Ascending aorta (tissue), 2 donors: ENCODE measurements at regions not wholly inside any gene's neighbourhood (a gene's known extent, or its start where the extent isn't known, plus 50 kb on each side); places are given as distances from the start of the nearest gene placed in this dataset.
A peak's percentile ranks its signal among the peaks of the same experiment; 100 is the strongest.

Experiments used
- DNase-seq, 2 donors: peaks; one replicate each; pipeline ENCODE4 v3.0.0-alpha.2; 2019; ENCODE audit warnings: low spot score in 2 of 2
- H3K27ac ChIP-seq, 2 donors: fragments of 200-600 bp; sonication (generic); one replicate each; pipeline ENCODE4 v1.5.1; 2016 to 2017; ENCODE audit warnings: mild to moderate bottlenecking in 1 of 2
- H3K27me3 ChIP-seq: fragments of 200-600 bp; sonication (generic); one replicate; pipeline ENCODE4 v1.5.1; 2017
- H3K36me3 ChIP-seq, 2 donors: fragments of 200-600 bp; sonication (generic); one replicate each; pipeline ENCODE4 v1.5.1; 2016
- H3K4me1 ChIP-seq, 2 donors: fragments of 200-600 bp; sonication (generic); one replicate each; pipeline ENCODE4 v1.5.1; 2016 to 2017; ENCODE audit warnings: mild to moderate bottlenecking in 1 of 2
- H3K4me3 ChIP-seq, 2 donors: fragments of 200-600 bp; sonication (generic); one replicate each; pipeline ENCODE4 v1.5.1; 2016 to 2017; ENCODE audit warnings: mild to moderate bottlenecking in 1 of 2
- H3K9me3 ChIP-seq, 2 donors: fragments of 200-600 bp; sonication (generic); one replicate each; pipeline ENCODE4 v1.5.1; 2016
- intact Hi-C: fragments of 100-400 bp; cut with DNase I; formaldehyde crosslinking; loops from one replicate; pipeline ENCODE4 v1.15.1; 2023
- TF ChIP-seq, protein P1 (sequence below), 3 experiments: fragments of 200-600 bp in 2 of 3; fragments of 450-650 bp in 1 of 3; sonication (generic) in 2 of 3; IDR thresholded peaks; one replicate each; pipeline ENCODE4 v1.5.1; 2016 to 2019; ENCODE audit warnings: antibody characterized with exemption in 3 of 3, mild to moderate bottlenecking in 1 of 3, moderate library complexity in 1 of 3

DNA sequence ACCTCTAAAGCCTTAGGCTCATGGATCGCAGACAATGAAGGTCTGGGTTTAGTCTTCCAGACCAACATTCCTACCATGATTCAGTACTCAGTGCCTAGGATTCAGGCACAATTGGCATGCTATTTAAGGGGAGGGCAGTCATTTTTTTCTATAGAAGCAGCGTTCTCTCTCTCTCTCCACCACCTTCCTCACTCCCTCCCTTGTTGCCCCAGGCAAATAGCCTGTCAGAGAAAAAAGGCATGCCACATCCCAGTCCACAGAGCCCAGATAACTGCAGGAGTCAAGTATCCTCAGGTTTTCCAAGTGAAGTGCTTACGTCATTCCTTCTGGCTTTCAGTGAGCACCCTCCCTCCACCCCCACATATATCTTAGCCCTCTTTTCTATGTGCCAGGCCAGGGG is 533.0 kb downstream of the BCOR start:
- Histone ChIP-seq H3K27ac (no peak overlapping the region), H3K27me3 (no peaks in the 10 kb centered on the region), H3K9me3 (no peaks in the 10 kb centered on the region), H3K4me3 (no peak overlapping the region), H3K36me3 (no peaks in the 10 kb centered on the region), H3K4me1 (no peaks in the 10 kb centered on the region)
- no peak for DNase-seq
- intact Hi-C loops = no loop called here
- TF ChIP-seq, protein P1, sequence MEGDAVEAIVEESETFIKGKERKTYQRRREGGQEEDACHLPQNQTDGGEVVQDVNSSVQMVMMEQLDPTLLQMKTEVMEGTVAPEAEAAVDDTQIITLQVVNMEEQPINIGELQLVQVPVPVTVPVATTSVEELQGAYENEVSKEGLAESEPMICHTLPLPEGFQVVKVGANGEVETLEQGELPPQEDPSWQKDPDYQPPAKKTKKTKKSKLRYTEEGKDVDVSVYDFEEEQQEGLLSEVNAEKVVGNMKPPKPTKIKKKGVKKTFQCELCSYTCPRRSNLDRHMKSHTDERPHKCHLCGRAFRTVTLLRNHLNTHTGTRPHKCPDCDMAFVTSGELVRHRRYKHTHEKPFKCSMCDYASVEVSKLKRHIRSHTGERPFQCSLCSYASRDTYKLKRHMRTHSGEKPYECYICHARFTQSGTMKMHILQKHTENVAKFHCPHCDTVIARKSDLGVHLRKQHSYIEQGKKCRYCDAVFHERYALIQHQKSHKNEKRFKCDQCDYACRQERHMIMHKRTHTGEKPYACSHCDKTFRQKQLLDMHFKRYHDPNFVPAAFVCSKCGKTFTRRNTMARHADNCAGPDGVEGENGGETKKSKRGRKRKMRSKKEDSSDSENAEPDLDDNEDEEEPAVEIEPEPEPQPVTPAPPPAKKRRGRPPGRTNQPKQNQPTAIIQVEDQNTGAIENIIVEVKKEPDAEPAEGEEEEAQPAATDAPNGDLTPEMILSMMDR (IDR thresholded peaks at IDR 0.05) = no peak

DNA sequence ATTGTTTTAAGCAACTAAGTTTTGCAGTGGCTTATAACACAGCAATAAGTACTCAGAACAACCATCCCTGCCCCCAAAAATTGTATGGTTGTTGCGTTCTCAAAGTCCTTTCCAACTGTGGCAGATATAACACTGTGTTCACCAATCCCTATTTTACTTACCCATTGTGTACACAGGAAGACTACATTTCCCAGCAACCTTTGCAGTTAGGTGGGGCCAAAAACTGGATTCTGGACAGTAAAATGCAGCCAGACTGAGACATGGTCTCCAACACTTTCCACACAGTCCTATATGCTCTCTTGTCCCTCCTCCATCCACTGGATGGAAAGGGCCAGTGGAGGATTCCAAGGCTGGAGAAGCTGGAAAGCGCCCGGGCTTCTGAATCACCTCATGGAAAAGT is 523.6 kb downstream of the BCOR start:
- no peaks in the 10 kb centered on the region for H3K4me1 ChIP-seq
- intact Hi-C loops = no loop called here
- TF ChIP-seq, protein P1 (IDR thresholded peaks at IDR 0.05) = no peak
- H3K27ac ChIP-seq = no peak overlapping the region
- H3K36me3 ChIP-seq = no peaks in the 10 kb centered on the region
- no peaks in the 10 kb centered on the region for H3K27me3 ChIP-seq
- H3K4me3 ChIP-seq = no peak overlapping the region
- no peak for DNase-seq
- H3K9me3 ChIP-seq = no peaks in the 10 kb centered on the region

DNA sequence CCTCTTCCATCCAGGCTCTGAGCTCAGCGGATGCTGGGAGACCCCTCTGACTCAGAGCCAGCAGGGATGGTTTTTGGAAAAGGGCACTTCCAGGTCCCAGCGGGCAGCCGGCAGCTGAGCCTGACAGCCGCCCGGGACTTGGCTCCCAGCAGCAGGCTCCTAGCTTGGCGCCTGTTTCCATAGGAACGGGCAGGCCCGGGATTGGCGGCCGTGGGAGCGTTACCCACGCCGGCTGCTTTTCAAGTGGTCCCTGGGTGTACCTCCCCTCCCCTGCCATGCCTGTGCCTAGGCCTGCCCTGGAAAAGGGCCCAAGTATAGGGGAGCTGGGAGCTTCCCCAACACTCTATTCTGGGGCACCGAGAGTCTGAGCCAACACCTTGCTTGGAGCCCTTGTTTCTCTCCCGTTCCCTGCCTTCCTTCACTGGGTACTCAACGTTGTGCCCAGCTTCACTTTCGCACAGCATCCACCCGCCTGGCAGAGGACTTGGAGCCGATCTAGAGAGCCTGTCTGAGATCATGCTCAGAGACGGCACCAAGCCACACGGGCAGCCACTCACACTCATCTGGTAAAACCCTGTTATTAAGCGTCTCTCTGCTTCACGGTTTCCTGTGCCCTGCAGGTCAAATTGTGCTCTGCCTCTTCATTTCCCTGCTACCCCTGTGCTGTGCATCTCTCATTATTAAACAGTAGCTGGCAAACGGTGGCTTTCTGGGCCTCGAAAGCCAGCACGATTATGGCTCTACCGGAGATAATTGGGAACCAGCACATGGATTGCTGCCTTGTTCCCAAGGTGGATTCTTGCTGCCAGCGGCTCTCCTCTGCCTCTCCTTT is 521.5 kb downstream of the BCOR start:
- Histone ChIP-seq H3K27ac (peak overlapping the region in 1 of 2 donors; percentile 54), H3K4me3 (peak overlapping the region in 1 of 2 donors; percentile 29), H3K27me3 (no peaks in the 10 kb centered on the region), H3K36me3 (no peaks in the 10 kb centered on the region), H3K4me1 (no peaks in the 10 kb centered on the region), H3K9me3 (no peaks in the 10 kb centered on the region)
- intact Hi-C loops = no loop called here
- DNase-seq = no peak
- TF ChIP-seq, protein P1 (IDR thresholded peaks at IDR 0.05) = no peak

DNA sequence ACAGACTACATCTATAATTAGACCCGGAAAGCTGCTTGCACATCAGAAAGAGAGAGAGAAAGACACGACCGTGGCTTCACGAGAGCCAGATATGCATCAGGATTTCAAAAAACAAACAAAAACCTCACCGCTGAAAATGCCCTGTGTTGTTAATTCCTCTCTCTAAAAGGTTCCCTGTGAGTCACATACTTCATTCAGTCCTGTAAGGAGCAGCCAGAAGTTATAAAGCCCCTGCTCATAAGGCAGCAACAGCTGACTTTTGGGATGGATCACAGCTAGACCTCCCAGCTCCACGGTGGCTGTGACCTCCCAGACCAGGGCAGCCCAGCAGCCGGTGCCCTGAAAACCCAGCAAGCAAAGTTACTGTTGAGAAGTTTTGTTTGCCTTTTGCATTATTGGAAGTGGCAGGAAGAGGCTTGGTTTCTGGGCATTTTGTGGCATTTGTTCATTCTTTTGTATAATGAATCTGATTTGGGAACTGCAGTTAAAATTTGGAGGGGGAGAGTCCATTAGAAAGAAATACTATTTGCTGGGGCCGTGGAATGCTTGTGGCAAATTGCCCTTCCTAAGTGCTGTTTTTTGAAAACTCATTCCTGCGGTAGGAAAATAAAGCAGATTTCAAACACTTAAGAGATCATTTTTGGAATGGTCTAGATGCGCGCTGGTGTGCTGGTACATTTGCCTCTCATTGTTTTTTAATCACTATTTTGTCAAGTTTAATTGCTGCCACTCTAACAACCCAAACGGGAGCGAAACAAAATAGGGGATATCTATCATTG is 520.4 kb downstream of the BCOR start:
- Histone ChIP-seq H3K9me3 (no peaks in the 10 kb centered on the region), H3K36me3 (no peaks in the 10 kb centered on the region), H3K4me1 (no peaks in the 10 kb centered on the region), H3K4me3 (no peak overlapping the region), H3K27me3 (no peaks in the 10 kb centered on the region), H3K27ac (no peak overlapping the region)
- TF ChIP-seq, protein P1 (IDR thresholded peaks at IDR 0.05) = no peak
- intact Hi-C loops = no loop called here
- DNase-seq = no peak

DNA sequence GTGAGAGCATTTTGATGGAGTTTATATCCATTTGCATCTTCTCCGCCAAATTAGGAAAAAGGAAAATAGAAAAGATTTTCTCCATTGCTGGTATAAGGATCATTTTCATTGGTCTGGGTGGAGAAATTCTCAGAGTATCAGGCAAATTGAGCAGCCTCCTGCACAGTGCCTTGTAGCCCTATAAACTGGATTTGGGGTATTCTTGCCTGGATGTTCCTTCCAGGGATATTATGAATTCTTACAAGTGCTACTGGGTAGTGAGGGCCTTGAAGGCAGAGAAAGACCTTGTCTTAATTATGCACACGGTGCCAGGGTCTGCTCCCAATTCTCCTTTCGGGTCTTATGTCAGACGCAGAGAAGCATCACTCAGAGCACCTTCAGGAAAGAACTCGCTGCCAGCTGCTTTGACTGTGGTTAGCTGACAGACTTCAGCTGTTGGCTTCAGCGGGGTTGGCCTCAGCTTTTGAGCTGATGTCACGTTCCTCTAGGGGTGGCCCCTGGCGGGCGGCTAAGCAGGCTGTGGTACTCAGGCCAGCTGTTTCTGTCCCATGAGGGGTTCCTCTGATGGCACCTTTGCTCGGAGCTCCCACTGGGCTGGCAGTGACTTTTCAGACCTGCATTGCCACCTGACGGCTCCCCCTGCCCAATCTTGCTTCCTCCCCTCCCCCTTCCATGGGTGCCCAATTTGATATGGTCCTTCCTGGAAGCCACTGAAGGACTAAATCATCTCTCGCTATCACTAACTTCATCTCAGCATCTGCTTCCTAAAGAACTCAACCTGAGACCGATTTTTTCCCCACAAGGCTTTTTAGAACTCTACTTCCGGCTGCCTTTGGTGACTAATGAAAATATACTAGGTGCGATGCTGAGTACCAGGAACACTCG is 519.5 kb downstream of the BCOR start:
- TF ChIP-seq, protein P1 (IDR thresholded peaks at IDR 0.05) = no peak
- DNase-seq = no peak
- Histone ChIP-seq H3K27ac (no peak overlapping the region), H3K36me3 (no peaks in the 10 kb centered on the region), H3K9me3 (no peaks in the 10 kb centered on the region), H3K4me3 (no peak overlapping the region), H3K27me3 (no peaks in the 10 kb centered on the region), H3K4me1 (no peaks in the 10 kb centered on the region)
- intact Hi-C loops = no loop called here
